OCI-LY3 (cell line): ENCODE measurements at regions not wholly inside any gene's neighbourhood (a gene's known extent, or its start where the extent isn't known, plus 50 kb on each side); places are given as distances from the start of the nearest gene placed in this dataset.

Source experiments
- EZH2phosphoT487 ChIP-seq: fragments of 200-600 bp; shearing (Covaris generic); IDR thresholded peaks from 2 replicates; pipeline ENCODE4 v1.6.1; 2018; ENCODE audit warnings: antibody characterized with exemption, mixed run types, low read depth
- TF ChIP-seq, protein P1 (sequence below): fragments of 200-600, 300-600 bp; sonication (generic); IDR thresholded peaks from 2 replicates; pipeline ENCODE4 v1.5.1; 2014; ENCODE audit warnings: antibody characterized with exemption, low read length, low read depth

DNA sequence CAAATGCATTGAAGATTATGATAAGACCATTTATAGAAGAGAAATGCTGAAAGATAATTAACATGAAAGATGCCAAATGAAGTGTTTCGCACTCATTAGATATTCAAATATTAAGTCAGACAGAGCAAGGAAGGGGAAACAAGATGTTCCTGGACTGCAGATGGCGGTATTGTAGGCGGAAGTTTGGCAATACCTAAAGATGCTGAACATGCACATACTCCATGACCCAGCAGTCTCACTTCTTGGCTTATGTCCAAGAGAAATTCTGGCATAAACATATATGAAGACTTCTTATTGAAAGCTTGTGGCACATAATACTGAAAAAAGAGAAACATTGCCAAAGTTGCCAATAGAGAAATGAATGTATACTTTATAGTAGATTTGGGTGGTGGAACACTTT, 325.4 kb upstream of the SEMA3C start:
- TF ChIP-seq, protein P1, sequence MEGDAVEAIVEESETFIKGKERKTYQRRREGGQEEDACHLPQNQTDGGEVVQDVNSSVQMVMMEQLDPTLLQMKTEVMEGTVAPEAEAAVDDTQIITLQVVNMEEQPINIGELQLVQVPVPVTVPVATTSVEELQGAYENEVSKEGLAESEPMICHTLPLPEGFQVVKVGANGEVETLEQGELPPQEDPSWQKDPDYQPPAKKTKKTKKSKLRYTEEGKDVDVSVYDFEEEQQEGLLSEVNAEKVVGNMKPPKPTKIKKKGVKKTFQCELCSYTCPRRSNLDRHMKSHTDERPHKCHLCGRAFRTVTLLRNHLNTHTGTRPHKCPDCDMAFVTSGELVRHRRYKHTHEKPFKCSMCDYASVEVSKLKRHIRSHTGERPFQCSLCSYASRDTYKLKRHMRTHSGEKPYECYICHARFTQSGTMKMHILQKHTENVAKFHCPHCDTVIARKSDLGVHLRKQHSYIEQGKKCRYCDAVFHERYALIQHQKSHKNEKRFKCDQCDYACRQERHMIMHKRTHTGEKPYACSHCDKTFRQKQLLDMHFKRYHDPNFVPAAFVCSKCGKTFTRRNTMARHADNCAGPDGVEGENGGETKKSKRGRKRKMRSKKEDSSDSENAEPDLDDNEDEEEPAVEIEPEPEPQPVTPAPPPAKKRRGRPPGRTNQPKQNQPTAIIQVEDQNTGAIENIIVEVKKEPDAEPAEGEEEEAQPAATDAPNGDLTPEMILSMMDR, result peak; percentile 16; the same call in 1 of the 2 replicates
- TF ChIP-seq EZH2phosphoT487, result no peak
